ENCODE measurements at regions not wholly inside any gene's neighbourhood (a gene's known extent, or its start where the extent isn't known, plus 50 kb on each side); places are given as distances from the start of the nearest gene placed in this dataset.

GRCh38 chr2:19573784-19574183 is 215.4 kb upstream of the OSR1 start:
- TF ChIP-seq CTCF (IDR thresholded peaks at IDR 0.05) = no peak

GRCh38 chr2:19571773-19572172 is 213.3 kb upstream of the OSR1 start:
- TF ChIP-seq CTCF (IDR thresholded peaks at IDR 0.05) = no peak

- no peak for TF ChIP-seq CTCF (IDR thresholded peaks at IDR 0.05)
These were observed 210.9 kb upstream of the OSR1 start for GRCh38 chr2:19569300-19569791.

- TF ChIP-seq CTCF (IDR thresholded peaks at IDR 0.05) = no peak
These were observed 210.4 kb upstream of the OSR1 start for GRCh38 chr2:19568809-19569208.

- no peak for TF ChIP-seq CTCF (IDR thresholded peaks at IDR 0.05)
These were observed 202.4 kb upstream of the OSR1 start for GRCh38 chr2:19560785-19561184.

- no peak for TF ChIP-seq CTCF (IDR thresholded peaks at IDR 0.05)
These were observed 201.3 kb upstream of the OSR1 start for GRCh38 chr2:19559596-19560240.

GRCh38 chr2:19556648-19557047 is 198.2 kb upstream of the OSR1 start:
- no peak for TF ChIP-seq CTCF (IDR thresholded peaks at IDR 0.05)

GRCh38 chr2:19554520-19554919 is 196.1 kb upstream of the OSR1 start:
- no peak for TF ChIP-seq CTCF (IDR thresholded peaks at IDR 0.05)

Measured in LNCAP (cell line).